ENCODE measurements at regions not wholly inside any gene's neighbourhood (a gene's known extent, or its start where the extent isn't known, plus 50 kb on each side); places are given as distances from the start of the nearest gene placed in this dataset.

DNA sequence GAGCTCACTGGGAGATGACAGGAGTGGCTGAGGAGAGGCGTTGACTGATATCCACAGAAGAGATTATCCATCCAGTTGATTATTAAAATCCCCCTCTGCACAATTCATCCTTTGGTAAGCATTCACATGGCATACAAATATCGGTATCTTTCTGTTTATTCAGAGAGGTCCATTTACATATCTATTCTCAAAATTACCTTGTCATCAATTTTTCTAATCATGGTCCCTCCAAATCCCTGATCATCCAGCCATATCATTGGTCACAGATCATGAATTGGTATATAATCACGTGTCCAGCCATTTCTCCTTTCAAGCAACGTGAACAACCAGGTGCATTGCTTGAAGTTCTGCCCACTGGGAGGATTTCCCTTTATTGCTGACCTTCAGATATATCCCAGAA lies 1321.0 kb downstream of the ROBO2 start:
- Histone ChIP-seq H4K91ac (ENCODE audit: insufficient read length, low read depth, low read length) (no peak overlapping the region), H3K18ac (ENCODE audit: insufficient read length, low read depth, low read length) (no peak overlapping the region), H3T11ph (ENCODE audit: low read length) (no peak overlapping the region), H2BK15ac (ENCODE audit: low read depth, low read length) (no peak overlapping the region), H4K20me1 (ENCODE audit: control insufficient read depth, insufficient read depth, insufficient read length) (no peaks in the 10 kb centered on the region), H3K23ac (ENCODE audit: insufficient read length, low read depth, low read length) (no peak overlapping the region), H3K4me2 (ENCODE audit: insufficient read depth, insufficient read length, low read length) (no peak overlapping the region), H3K56ac (ENCODE audit: insufficient read length, low read depth, low read length) (no peak overlapping the region), H3K79me1 (ENCODE audit: insufficient read depth, low read depth, low read length, poor library complexity, severe bottlenecking) (no peaks in the 10 kb centered on the region), H3K27ac (ENCODE audit: insufficient read length, low read depth, low read length) (no peak overlapping the region), H3K14ac (ENCODE audit: insufficient read depth, low read length) (no peak overlapping the region), H2BK120ac (ENCODE audit: low read depth, low read length, poor library complexity, severe bottlenecking) (no peak overlapping the region), H2AFZ (ENCODE audit: low read length) (no peak overlapping the region), H2BK5ac (ENCODE audit: insufficient read length, low read length) (no peak overlapping the region), H3K9me3 (ENCODE audit: control insufficient read depth, low read depth, low read length) (no peaks in the 10 kb centered on the region), H3K9ac (ENCODE audit: extremely low read depth, insufficient read length, low read length) (no peak overlapping the region), H2BK12ac (ENCODE audit: insufficient read length, low read depth, low read length) (no peak overlapping the region), H2BK20ac (ENCODE audit: low read depth, low read length, poor library complexity, severe bottlenecking) (no peak overlapping the region), H3K79me2 (ENCODE audit: insufficient read depth, low read length) (no peaks in the 10 kb centered on the region), H4K8ac (replicated peaks; ENCODE audit: insufficient read length, low read depth, low read length) (no peak overlapping the region), H3K27me3 (ENCODE audit: insufficient read depth, low read length) (no peaks in the 10 kb centered on the region), H2AK5ac (ENCODE audit: insufficient read length, low read length) (no peak overlapping the region), H4K5ac (ENCODE audit: insufficient read length, low read depth, low read length) (no peak overlapping the region), H3K4ac (ENCODE audit: low read depth, low read length) (no peak overlapping the region), H3K4me1 (ENCODE audit: insufficient read depth, low read length) (no peaks in the 10 kb centered on the region), H3K23me2 (ENCODE audit: insufficient read length, low read depth, low read length, poor library complexity, severe bottlenecking) (no peaks in the 10 kb centered on the region)
- H3K27me3 Mint-ChIP-seq (ENCODE audit: low read depth) = no peaks in the 10 kb centered on the region
- H3K4me1 Mint-ChIP-seq = no peaks in the 10 kb centered on the region
- TF ChIP-seq, protein P1, sequence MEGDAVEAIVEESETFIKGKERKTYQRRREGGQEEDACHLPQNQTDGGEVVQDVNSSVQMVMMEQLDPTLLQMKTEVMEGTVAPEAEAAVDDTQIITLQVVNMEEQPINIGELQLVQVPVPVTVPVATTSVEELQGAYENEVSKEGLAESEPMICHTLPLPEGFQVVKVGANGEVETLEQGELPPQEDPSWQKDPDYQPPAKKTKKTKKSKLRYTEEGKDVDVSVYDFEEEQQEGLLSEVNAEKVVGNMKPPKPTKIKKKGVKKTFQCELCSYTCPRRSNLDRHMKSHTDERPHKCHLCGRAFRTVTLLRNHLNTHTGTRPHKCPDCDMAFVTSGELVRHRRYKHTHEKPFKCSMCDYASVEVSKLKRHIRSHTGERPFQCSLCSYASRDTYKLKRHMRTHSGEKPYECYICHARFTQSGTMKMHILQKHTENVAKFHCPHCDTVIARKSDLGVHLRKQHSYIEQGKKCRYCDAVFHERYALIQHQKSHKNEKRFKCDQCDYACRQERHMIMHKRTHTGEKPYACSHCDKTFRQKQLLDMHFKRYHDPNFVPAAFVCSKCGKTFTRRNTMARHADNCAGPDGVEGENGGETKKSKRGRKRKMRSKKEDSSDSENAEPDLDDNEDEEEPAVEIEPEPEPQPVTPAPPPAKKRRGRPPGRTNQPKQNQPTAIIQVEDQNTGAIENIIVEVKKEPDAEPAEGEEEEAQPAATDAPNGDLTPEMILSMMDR (conservative IDR thresholded peaks at IDR 0.05) = no peak
- H3K36me3 Mint-ChIP-seq (ENCODE audit: insufficient read depth in 1 of 3, low read depth in 3 of 3) = peaks cover 2 to 5% (median 4%) of the 10 kb centered on the region in 3 experiments; a peak in 6 of 7 replicates
- no peak overlapping the region for H3K4me3 Mint-ChIP-seq
- H3K9me3 Mint-ChIP-seq = peaks cover 1 to 4% of the 10 kb centered on the region in 2 experiments; a peak in 4 of 5 replicates
- WGBS (ENCODE audit: extremely low coverage, insufficient read length, low lambda C conversion rate) = no CpG with 5 or more reads among the region's 4 CpGs
- H3K27ac Mint-ChIP-seq = no peak overlapping the region
- no peak for DNase-seq
